ENCODE measurements at regions not wholly inside any gene's neighbourhood (a gene's known extent, or its start where the extent isn't known, plus 50 kb on each side); places are given as distances from the start of the nearest gene placed in this dataset.
"Not testable (repeated sequence)": the region's sequence is repeated elsewhere in the genome, so short reads cannot be mapped to it uniquely, and the experiment has no call there.

GRCh38 chr1:5157175-5157574 lies 502.8 kb downstream of the AJAP1 start:
- H3K4me3 Mint-ChIP-seq: no peak overlapping the region
- H3K36me3 Mint-ChIP-seq (ENCODE audit: low read depth): no peaks in the 10 kb centered on the region
- no peaks in the 10 kb centered on the region for H3K4me1 Mint-ChIP-seq
- H3K27ac Mint-ChIP-seq: no peak overlapping the region
- no peak for ATAC-seq (replicated peaks)
- peaks cover 13% of the 10 kb centered on the region for H3K27me3 Mint-ChIP-seq
- H3K9me3 Mint-ChIP-seq: peaks cover 9% of the 10 kb centered on the region

GRCh38 chr1:5156416-5157120 lies 502.2 kb downstream of the AJAP1 start:
- Mint-ChIP-seq H3K4me1 (no peaks in the 10 kb centered on the region), H3K4me3 (no peak overlapping the region), H3K9me3 (peaks cover 9% of the 10 kb centered on the region), H3K36me3 (ENCODE audit: low read depth) (no peaks in the 10 kb centered on the region), H3K27me3 (peaks cover 12% of the 10 kb centered on the region), H3K27ac (no peak overlapping the region)
- no peak for ATAC-seq (replicated peaks)

DNA sequence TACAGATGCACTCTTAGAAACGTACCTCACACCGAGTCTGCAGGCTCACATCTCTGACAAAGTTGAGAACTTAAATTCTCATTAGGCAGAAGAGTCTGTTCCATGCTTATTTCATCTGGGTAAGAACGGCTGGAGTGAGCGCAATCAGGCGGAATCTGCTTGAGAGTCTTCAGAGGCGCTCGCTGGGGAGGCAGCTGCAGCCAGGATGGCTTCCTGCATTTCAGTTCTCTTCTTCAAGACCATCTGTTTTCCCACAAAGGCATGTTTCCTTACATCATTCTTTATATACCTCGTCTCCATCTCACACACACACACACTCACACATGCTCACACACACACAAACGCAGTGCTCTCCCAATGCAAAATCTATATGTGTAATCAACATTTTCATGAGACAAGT lies 497.1 kb downstream of the AJAP1 start:
- Mint-ChIP-seq H3K27ac (no peak overlapping the region), H3K9me3 (peaks cover 4% of the 10 kb centered on the region), H3K36me3 (ENCODE audit: low read depth) (no peaks in the 10 kb centered on the region), H3K4me3 (no peak overlapping the region), H3K27me3 (peaks cover 8% of the 10 kb centered on the region), H3K4me1 (no peaks in the 10 kb centered on the region)
- ATAC-seq (replicated peaks): no peak

DNA sequence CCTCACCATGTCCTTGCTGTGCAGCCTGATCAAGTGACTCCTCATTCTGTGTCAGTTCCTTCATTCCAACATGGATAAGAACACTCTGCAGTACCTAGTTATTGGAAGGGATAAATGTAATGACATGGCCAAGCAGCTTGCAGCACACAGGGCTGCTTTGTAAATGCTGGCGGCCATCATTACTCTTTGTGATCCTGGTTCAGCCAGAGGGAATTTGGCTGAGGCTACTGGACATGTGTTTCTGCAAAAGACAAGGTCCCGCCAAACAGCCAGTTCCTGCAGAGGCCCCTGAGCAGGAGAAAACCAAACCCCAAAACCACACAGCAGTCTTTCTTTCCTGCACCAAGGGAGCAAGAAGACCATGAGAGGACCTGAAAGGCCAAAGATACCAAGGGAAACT lies 495.8 kb downstream of the AJAP1 start:
- H3K36me3 Mint-ChIP-seq (ENCODE audit: low read depth): no peaks in the 10 kb centered on the region
- H3K4me3 Mint-ChIP-seq: no peak overlapping the region
- no peak for ATAC-seq (replicated peaks)
- H3K27ac Mint-ChIP-seq: no peak overlapping the region
- H3K4me1 Mint-ChIP-seq: no peaks in the 10 kb centered on the region
- peaks cover 4% of the 10 kb centered on the region for H3K9me3 Mint-ChIP-seq
- H3K27me3 Mint-ChIP-seq: peaks cover 9% of the 10 kb centered on the region

- H3K4me1 Mint-ChIP-seq: no peaks in the 10 kb centered on the region
- no peak overlapping the region for H3K4me3 Mint-ChIP-seq
- no peak for ATAC-seq (replicated peaks)
- H3K36me3 Mint-ChIP-seq (ENCODE audit: low read depth): no peaks in the 10 kb centered on the region
- no peaks in the 10 kb centered on the region for H3K9me3 Mint-ChIP-seq
- peaks cover 22% of the 10 kb centered on the region for H3K27me3 Mint-ChIP-seq
- no peak overlapping the region for H3K27ac Mint-ChIP-seq
These were observed 493.4 kb downstream of the AJAP1 start for GRCh38 chr1:5147806-5148205.

DNA sequence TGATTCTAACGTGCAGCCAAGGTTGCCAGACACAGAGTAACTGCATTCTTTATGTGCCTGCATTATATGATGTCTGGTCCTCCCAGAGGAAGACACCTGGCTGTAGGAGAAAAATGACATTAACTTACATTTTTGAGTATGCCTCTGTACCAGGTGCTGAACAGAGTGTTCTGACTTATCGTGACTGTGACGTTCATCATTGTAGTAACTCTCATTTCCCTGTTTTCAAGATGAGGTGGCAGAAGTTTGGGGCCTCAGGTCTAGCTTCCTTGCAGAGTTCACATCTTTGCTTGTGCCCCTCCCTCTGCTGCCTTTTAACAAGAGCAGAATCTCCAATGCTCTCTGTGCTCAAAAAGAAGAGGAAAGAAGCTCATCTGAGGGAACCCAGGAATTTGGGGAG lies 488.0 kb downstream of the AJAP1 start:
- Mint-ChIP-seq H3K4me1 (no peaks in the 10 kb centered on the region), H3K27me3 (peaks cover 23% of the 10 kb centered on the region), H3K9me3 (no peaks in the 10 kb centered on the region), H3K36me3 (ENCODE audit: low read depth) (no peaks in the 10 kb centered on the region), H3K4me3 (no peak overlapping the region), H3K27ac (no peak overlapping the region)
- ATAC-seq (replicated peaks): peak; percentile 52

DNA sequence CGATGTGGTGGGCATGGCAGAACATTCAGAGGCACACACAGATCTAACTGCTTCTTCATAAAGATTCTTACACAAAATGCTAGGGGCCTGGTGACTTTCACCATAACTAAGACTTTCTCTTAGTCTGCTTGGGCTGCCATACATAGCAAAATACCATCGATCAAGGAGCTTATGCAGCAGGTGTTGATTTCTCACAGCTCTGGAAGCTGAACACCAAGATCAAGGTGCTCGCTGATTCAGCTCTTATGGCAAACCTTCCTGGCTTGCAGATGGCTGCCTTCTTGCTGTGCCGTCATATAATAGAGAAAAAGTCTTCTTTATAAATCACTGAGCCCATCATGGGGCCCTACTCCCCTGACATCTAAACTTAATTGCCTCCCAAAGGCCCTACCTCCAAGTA lies 487.3 kb downstream of the AJAP1 start:
- ATAC-seq (replicated peaks): no peak
- Mint-ChIP-seq H3K4me3 (no peak overlapping the region), H3K27me3 (peaks cover 23% of the 10 kb centered on the region), H3K27ac (no peak overlapping the region), H3K9me3 (no peaks in the 10 kb centered on the region), H3K36me3 (ENCODE audit: low read depth) (no peaks in the 10 kb centered on the region), H3K4me1 (no peaks in the 10 kb centered on the region)

DNA sequence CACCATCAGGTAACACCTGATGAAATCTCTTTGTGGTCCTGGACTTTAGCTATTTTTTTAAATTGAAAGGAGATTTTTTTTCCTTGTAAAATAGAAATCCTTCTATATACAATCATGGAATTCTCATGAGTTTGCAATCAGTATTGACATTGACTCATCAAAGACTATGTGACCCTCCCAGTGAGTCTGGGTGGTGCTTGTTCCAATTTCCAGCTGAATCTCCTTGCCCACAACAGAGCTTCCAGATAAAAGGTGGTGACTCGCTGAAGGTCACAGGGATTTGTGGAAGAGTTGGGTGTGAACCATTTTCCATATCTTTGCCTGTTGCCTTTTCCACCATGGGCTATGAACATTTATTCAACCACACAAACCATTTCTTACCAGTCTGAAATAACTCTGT lies 486.6 kb downstream of the AJAP1 start:
- no peaks in the 10 kb centered on the region for H3K36me3 Mint-ChIP-seq (ENCODE audit: low read depth)
- no peaks in the 10 kb centered on the region for H3K9me3 Mint-ChIP-seq
- no peak for ATAC-seq (replicated peaks)
- no peak overlapping the region for H3K27ac Mint-ChIP-seq
- H3K4me3 Mint-ChIP-seq: no peak overlapping the region
- H3K27me3 Mint-ChIP-seq: peaks cover 19% of the 10 kb centered on the region
- no peaks in the 10 kb centered on the region for H3K4me1 Mint-ChIP-seq

GRCh38 chr1:5140136-5140535 lies 485.7 kb downstream of the AJAP1 start:
- Mint-ChIP-seq H3K9me3 (no peaks in the 10 kb centered on the region), H3K4me1 (no peaks in the 10 kb centered on the region), H3K4me3 (no peak overlapping the region), H3K27me3 (peaks cover 16% of the 10 kb centered on the region), H3K36me3 (ENCODE audit: low read depth) (no peaks in the 10 kb centered on the region), H3K27ac (no peak overlapping the region)
- ATAC-seq (replicated peaks): no peak

DNA sequence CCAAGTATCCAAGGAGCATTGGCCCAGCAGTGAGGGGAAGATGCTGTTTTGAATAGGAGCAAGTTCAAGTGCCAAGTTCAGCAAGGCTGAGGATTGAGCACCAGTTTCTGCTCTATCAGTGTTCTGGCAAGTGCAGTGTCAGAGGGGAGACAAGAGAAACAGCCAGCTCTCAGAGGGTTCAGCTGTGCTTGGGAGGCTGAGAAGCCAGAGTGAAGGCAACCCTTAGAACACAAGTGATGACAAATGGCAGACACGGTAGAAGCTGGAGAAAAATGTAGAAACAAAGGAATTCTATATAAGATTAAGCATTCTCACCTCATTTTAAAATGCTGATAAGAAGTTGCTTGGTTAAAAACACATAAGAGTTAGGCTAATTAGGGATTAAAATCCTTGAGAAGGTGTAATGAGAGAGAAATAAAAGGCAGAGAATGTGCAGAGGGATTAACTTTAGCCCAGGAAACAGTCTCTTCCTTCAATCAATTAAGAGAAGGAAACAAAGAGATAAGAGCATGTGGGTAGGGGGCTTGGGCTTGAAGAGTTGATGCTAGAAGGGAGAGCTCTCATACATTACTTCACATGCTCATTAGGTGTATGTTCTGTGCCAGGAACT lies 475.4 kb downstream of the AJAP1 start:
- no peak for ATAC-seq (replicated peaks)
- Mint-ChIP-seq H3K36me3 (ENCODE audit: low read depth) (no peaks in the 10 kb centered on the region), H3K4me1 (no peaks in the 10 kb centered on the region), H3K27me3 (peaks cover 7% of the 10 kb centered on the region), H3K27ac (no peak overlapping the region), H3K9me3 (no peaks in the 10 kb centered on the region), H3K4me3 (no peak overlapping the region)

GRCh38 chr1:5125208-5125607 lies 470.8 kb downstream of the AJAP1 start:
- Mint-ChIP-seq H3K36me3 (ENCODE audit: low read depth) (no peaks in the 10 kb centered on the region), H3K4me3 (no peak overlapping the region), H3K27ac (no peak overlapping the region), H3K27me3 (peaks cover 11% of the 10 kb centered on the region), H3K9me3 (peaks cover 5% of the 10 kb centered on the region), H3K4me1 (no peaks in the 10 kb centered on the region)
- ATAC-seq (replicated peaks): peak; percentile 29

DNA sequence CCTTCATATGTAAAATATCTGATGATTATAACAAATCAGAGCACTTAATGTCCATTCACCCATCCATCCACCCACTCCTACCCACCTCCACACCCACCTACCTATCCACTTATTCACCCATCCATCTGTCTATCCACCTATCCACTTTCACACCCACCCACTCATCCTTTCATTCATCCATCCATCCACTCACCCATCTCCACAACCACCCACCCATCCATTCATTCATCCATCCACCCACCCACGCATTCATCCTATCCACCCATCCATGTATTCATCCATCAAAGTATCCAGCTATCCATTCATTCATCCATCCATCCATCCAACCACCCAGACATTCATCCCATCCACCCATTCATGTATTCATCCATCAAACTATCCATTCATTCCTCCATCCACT lies 466.1 kb downstream of the AJAP1 start:
- no peak overlapping the region for H3K27ac Mint-ChIP-seq
- H3K27me3 Mint-ChIP-seq: peaks cover 8% of the 10 kb centered on the region
- no peak overlapping the region for H3K4me3 Mint-ChIP-seq
- no peak for ATAC-seq (replicated peaks)
- peaks cover 5% of the 10 kb centered on the region for H3K9me3 Mint-ChIP-seq
- no peaks in the 10 kb centered on the region for H3K4me1 Mint-ChIP-seq
- no peaks in the 10 kb centered on the region for H3K36me3 Mint-ChIP-seq (ENCODE audit: low read depth)

- H3K4me1 Mint-ChIP-seq: no peaks in the 10 kb centered on the region
- H3K4me3 Mint-ChIP-seq: no peak overlapping the region
- H3K27me3 Mint-ChIP-seq: peaks cover 8% of the 10 kb centered on the region
- H3K36me3 Mint-ChIP-seq (ENCODE audit: low read depth): no peaks in the 10 kb centered on the region
- no peak overlapping the region for H3K27ac Mint-ChIP-seq
- no peak for ATAC-seq (replicated peaks)
- peaks cover 5% of the 10 kb centered on the region for H3K9me3 Mint-ChIP-seq
These were observed 465.2 kb downstream of the AJAP1 start for GRCh38 chr1:5119366-5120234.

GRCh38 chr1:5118771-5119170 lies 464.4 kb downstream of the AJAP1 start:
- not testable (repeated sequence) for H3K36me3 Mint-ChIP-seq (ENCODE audit: low read depth); ATAC-seq (replicated peaks); H3K4me1 Mint-ChIP-seq; H3K4me3 Mint-ChIP-seq; H3K27ac Mint-ChIP-seq; H3K27me3 Mint-ChIP-seq; H3K9me3 Mint-ChIP-seq

DNA sequence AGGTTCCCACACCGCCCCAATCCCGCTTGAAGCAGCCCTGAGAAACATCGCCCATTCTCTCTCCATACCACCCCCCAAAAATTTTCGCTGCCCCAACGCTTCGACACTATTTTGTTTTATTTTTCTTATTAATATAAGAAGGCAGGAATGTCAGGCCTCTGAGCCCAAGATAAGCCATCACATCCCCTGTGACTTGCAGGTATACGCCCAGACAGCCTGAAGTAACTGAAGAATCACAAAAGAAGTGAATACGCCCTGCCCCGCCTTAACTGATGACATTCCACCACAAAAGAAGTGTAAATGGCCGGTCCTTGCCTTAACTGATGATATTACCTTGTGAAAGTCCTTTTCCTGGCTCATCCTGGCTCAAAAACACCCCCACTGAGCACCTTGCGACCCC lies 463.9 kb downstream of the AJAP1 start:
- not testable (repeated sequence) for H3K4me1 Mint-ChIP-seq; H3K27ac Mint-ChIP-seq; H3K27me3 Mint-ChIP-seq; ATAC-seq (replicated peaks); H3K4me3 Mint-ChIP-seq; H3K9me3 Mint-ChIP-seq; H3K36me3 Mint-ChIP-seq (ENCODE audit: low read depth)
